COLO668 (cell line): ENCODE measurements at regions not wholly inside any gene's neighbourhood (a gene's known extent, or its start where the extent isn't known, plus 50 kb on each side); places are given as distances from the start of the nearest gene placed in this dataset.

Source experiments
- DNase-seq: peaks from one replicate; lab custom pipeline; 2025; ENCODE audit not compliant: unreplicated experiment; lab: John Stamatoyannopoulos, UW

- DNase-seq, result no peak
Measured at GRCh38 chr3:64464955-64465354, 222.8 kb downstream of the ADAMTS9 start.

GRCh38 chr3:64463981-64464380, 223.8 kb downstream of the ADAMTS9 start:
- DNase-seq, result no peak

- DNase-seq, result no peak
Measured at GRCh38 chr3:64462203-64462602, 225.6 kb downstream of the ADAMTS9 start.

GRCh38 chr3:64460877-64461276, 226.9 kb downstream of the ADAMTS9 start:
- DNase-seq, result no peak

GRCh38 chr3:64460141-64460730, 227.6 kb downstream of the ADAMTS9 start:
- no peak for DNase-seq

- no peak for DNase-seq
Measured at GRCh38 chr3:64459711-64460110, 228.1 kb downstream of the ADAMTS9 start.

GRCh38 chr3:64457811-64458210, 230.0 kb downstream of the ADAMTS9 start:
- DNase-seq, result no peak

- DNase-seq, result no peak
Measured at GRCh38 chr3:64456674-64457073, 231.1 kb downstream of the ADAMTS9 start.

- no peak for DNase-seq
Measured at GRCh38 chr3:64455351-64455750, 230.1 kb upstream of the PRICKLE2 start.

GRCh38 chr3:64454768-64455167, 229.5 kb upstream of the PRICKLE2 start:
- no peak for DNase-seq

- no peak for DNase-seq
Measured at GRCh38 chr3:64454179-64454578, 228.9 kb upstream of the PRICKLE2 start.

- no peak for DNase-seq
Measured at GRCh38 chr3:64451283-64452012, 226.2 kb upstream of the PRICKLE2 start.

- no peak for DNase-seq
Measured at GRCh38 chr3:64450396-64450956, 225.2 kb upstream of the PRICKLE2 start.

- DNase-seq, result no peak
Measured at GRCh38 chr3:64449026-64449425, 223.8 kb upstream of the PRICKLE2 start.

GRCh38 chr3:64445944-64446300, 220.7 kb upstream of the PRICKLE2 start:
- DNase-seq, result no peak

- DNase-seq, result peak; percentile 80
Measured at GRCh38 chr3:64445109-64445943, 220.1 kb upstream of the PRICKLE2 start.

- DNase-seq, result peak; percentile 28
Measured at GRCh38 chr3:64444490-64445108, 219.3 kb upstream of the PRICKLE2 start.

- peak; percentile 50 for DNase-seq
Measured at GRCh38 chr3:64443546-64444381, 218.5 kb upstream of the PRICKLE2 start.

- DNase-seq, result peak; percentile 51
Measured at GRCh38 chr3:64441861-64442260, 216.6 kb upstream of the PRICKLE2 start.

- no peak for DNase-seq
Measured at GRCh38 chr3:64440498-64440897, 215.2 kb upstream of the PRICKLE2 start.
